PC-9 (cell line): ENCODE measurements at regions not wholly inside any gene's neighbourhood (a gene's known extent, or its start where the extent isn't known, plus 50 kb on each side); places are given as distances from the start of the nearest gene placed in this dataset.

Source experiments
- BruUV-seq: library from RNA; stranded (reverse); fragments of 400-500 nt; replicated peaks from 2 replicates; lab custom pipeline; 2021; lab: Mats Ljungman, UMichigan
- CTCF ChIA-PET: fragments of 300-600 bp; sonication (Branson Sonifier 250); formaldehyde crosslinking; loops from one replicate; lab custom pipeline; 2022; ENCODE audit warnings: antibody characterized with exemption; lab: Charles Lee
- POLR2A ChIA-PET: fragments of 300-600 bp; sonication (Branson Sonifier 250); formaldehyde crosslinking; loops from one replicate; lab custom pipeline; 2022; ENCODE audit warnings: antibody characterized with exemption; ENCODE audit not compliant: unreplicated experiment; lab: Charles Lee
- DNase-seq, 2 experiments: peaks; one replicate each; pipeline versions ENCODE4 v3.0.0 to v3.0.0-alpha.2; 2015 to 2022; ENCODE audit warnings: mixed read lengths in 1 of 2
- H2AFZ ChIP-seq: fragments of 200-600 bp; sonication (generic); 2 replicates; pipeline ENCODE4 v1.8.1; 2017; ENCODE audit warnings: antibody characterized with exemption
- H3F3A ChIP-seq: fragments of 200-600 bp; sonication (generic); 2 replicates; pipeline ENCODE4 v1.8.1; 2017; ENCODE audit warnings: antibody characterized with exemption, mild to moderate bottlenecking, low read depth; ENCODE audit not compliant: insufficient read depth
- H3K27ac ChIP-seq: fragments of 200-600 bp; sonication (generic); 2 replicates; pipeline ENCODE4 v1.6.1; 2016; ENCODE audit warnings: mixed run types
- H3K27me3 ChIP-seq: fragments of 200-600 bp; sonication (generic); 2 replicates; pipeline ENCODE4 v1.6.1; 2016; ENCODE audit warnings: low read depth, mixed run types; ENCODE audit not compliant: insufficient read depth
- H3K36me3 ChIP-seq: fragments of 200-600 bp; sonication (generic); 2 replicates; pipeline ENCODE4 v1.6.1; 2016; ENCODE audit warnings: low read depth, mixed run types
- H3K4me1 ChIP-seq: fragments of 200-600 bp; sonication (generic); replicated peaks from 2 replicates; pipeline ENCODE4 v1.6.1; 2016; ENCODE audit warnings: mixed run types; ENCODE audit not compliant: insufficient read depth
- H3K4me2 ChIP-seq: fragments of 200-600 bp; sonication (generic); 2 replicates; pipeline ENCODE4 v1.6.1; 2017; ENCODE audit warnings: mixed run types
- H3K4me3 ChIP-seq: fragments of 200-600 bp; sonication (generic); 2 replicates; pipeline ENCODE4 v1.6.1; 2016; ENCODE audit warnings: mixed run types
- H3K79me2 ChIP-seq: fragments of 200-600 bp; sonication (generic); 2 replicates; pipeline ENCODE4 v1.6.1; 2017; ENCODE audit warnings: low read depth, mixed run types
- H3K9me2 ChIP-seq: fragments of 200-600 bp; sonication (generic); 2 replicates; pipeline ENCODE4 v1.8.1; 2017; ENCODE audit warnings: mild to moderate bottlenecking; ENCODE audit not compliant: insufficient read depth
- H3K9me3 ChIP-seq: fragments of 200-600 bp; sonication (generic); 2 replicates; pipeline ENCODE4 v1.8.1; 2016; ENCODE audit warnings: low read depth; ENCODE audit not compliant: insufficient read depth
- H4K20me1 ChIP-seq: fragments of 200-600 bp; sonication (generic); 2 replicates; pipeline ENCODE4 v1.8.1; 2017; ENCODE audit not compliant: insufficient read depth
- CTCF ChIP-seq: fragments of 200-600 bp; sonication (generic); conservative IDR thresholded peaks from 2 replicates; pipeline ENCODE4 v1.6.1; 2017; ENCODE audit warnings: mixed run types, antibody characterized with exemption, mild to moderate bottlenecking, moderate library complexity
- EZH2 ChIP-seq: fragments of 200-600 bp; sonication (generic); IDR thresholded peaks from 2 replicates; pipeline ENCODE4 v1.8.0; 2017; ENCODE audit warnings: antibody characterized with exemption, low read depth
- intact Hi-C: fragments of 100-400 bp; cut with micrococcal nuclease; formaldehyde crosslinking; loops from one replicate; pipeline ENCODE4 v1.10.0; 2022; ENCODE audit not compliant: unreplicated experiment

- CTCF ChIA-PET = no interaction called here
- no peak overlapping the region for H3K27ac ChIP-seq
- no peak overlapping the region for H2AFZ ChIP-seq
- H3F3A ChIP-seq = no peaks in the 10 kb centered on the region
- no peak overlapping the region for H3K4me2 ChIP-seq
- BruUV-seq = no TSS peak
- no peaks in the 10 kb centered on the region for H3K9me3 ChIP-seq
- no peaks in the 10 kb centered on the region; the same call in 1 of the 2 replicates for H3K27me3 ChIP-seq
- intact Hi-C loops = no loop called here
- no peaks in the 10 kb centered on the region for H3K36me3 ChIP-seq
- DNase-seq = no peak
- POLR2A ChIA-PET = no interaction called here
- no peaks in the 10 kb centered on the region for H3K4me1 ChIP-seq
- no peak overlapping the region for H3K4me3 ChIP-seq
- no peaks in the 10 kb centered on the region for H4K20me1 ChIP-seq
- no peak for TF ChIP-seq CTCF
- TF ChIP-seq EZH2 = no peak
- H3K79me2 ChIP-seq = no peaks in the 10 kb centered on the region
- H3K9me2 ChIP-seq = no peaks in the 10 kb centered on the region
These were observed 359.1 kb upstream of the ADAMTSL1 start for GRCh38 chr9:18114559-18115475.

- intact Hi-C loops = no loop called here
- no peaks in the 10 kb centered on the region for H3K27me3 ChIP-seq
- H3K9me2 ChIP-seq = no peaks in the 10 kb centered on the region
- no peaks in the 10 kb centered on the region for H3K79me2 ChIP-seq
- H3K27ac ChIP-seq = no peak overlapping the region
- H4K20me1 ChIP-seq = no peaks in the 10 kb centered on the region
- no TSS peak for BruUV-seq
- CTCF ChIA-PET = no interaction called here
- H2AFZ ChIP-seq = no peak overlapping the region
- H3K4me1 ChIP-seq = no peaks in the 10 kb centered on the region
- H3K4me2 ChIP-seq = no peak overlapping the region
- POLR2A ChIA-PET = no interaction called here
- no peak overlapping the region for H3K4me3 ChIP-seq
- H3K36me3 ChIP-seq = no peaks in the 10 kb centered on the region
- no peak for DNase-seq
- no peaks in the 10 kb centered on the region for H3K9me3 ChIP-seq
- H3F3A ChIP-seq = no peaks in the 10 kb centered on the region
- no peak for TF ChIP-seq EZH2
- TF ChIP-seq CTCF = no peak
These were observed 355.7 kb upstream of the ADAMTSL1 start for GRCh38 chr9:18118268-18118667.

GRCh38 chr9:18122171-18122570 is 351.8 kb upstream of the ADAMTSL1 start:
- Histone ChIP-seq H3K4me1 (no peaks in the 10 kb centered on the region), H4K20me1 (no peaks in the 10 kb centered on the region), H3K27ac (no peak overlapping the region), H2AFZ (no peak overlapping the region), H3K4me2 (no peak overlapping the region), H3K36me3 (no peaks in the 10 kb centered on the region), H3K9me2 (no peaks in the 10 kb centered on the region), H3K9me3 (no peaks in the 10 kb centered on the region), H3K79me2 (no peaks in the 10 kb centered on the region), H3K27me3 (no peaks in the 10 kb centered on the region), H3F3A (no peaks in the 10 kb centered on the region), H3K4me3 (no peak overlapping the region)
- ChIA-PET CTCF (no interaction called here), POLR2A (no interaction called here)
- BruUV-seq = no TSS peak
- intact Hi-C loops = no loop called here
- TF ChIP-seq EZH2 = no peak
- TF ChIP-seq CTCF = no peak
- DNase-seq = no peak
